ENCODE measurements at regions not wholly inside any gene's neighbourhood (a gene's known extent, or its start where the extent isn't known, plus 50 kb on each side); places are given as distances from the start of the nearest gene placed in this dataset.

DNA sequence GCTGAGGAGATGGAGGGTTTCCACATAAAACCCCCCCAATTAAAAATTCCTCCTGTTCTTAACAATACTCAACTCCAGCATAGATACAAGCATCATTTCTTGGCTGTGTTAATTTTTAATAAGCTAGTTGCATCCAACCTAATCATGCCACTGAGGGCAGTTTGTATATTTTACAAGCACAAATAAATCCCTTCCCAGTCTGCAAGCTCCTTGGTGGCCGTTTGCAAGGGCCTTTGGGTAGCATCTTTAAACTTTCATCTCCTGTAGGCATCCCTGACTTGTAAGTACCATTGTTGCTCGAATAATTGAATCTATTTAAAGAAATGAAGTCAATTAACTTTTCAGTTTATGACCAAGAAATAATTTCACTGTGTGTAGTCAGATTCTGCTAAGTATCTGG, 103.5 kb upstream of the AJAP1 start:
- Histone ChIP-seq H3K27ac (ENCODE audit: low read depth, low read length) (no peak overlapping the region), H3K36me3 (ENCODE audit: control insufficient read depth, low read length) (no peaks in the 10 kb centered on the region), H3K27me3 (ENCODE audit: control insufficient read depth, low read length) (no peaks in the 10 kb centered on the region), H4K20me1 (ENCODE audit: control insufficient read depth, insufficient read depth, low read depth, low read length) (no peaks in the 10 kb centered on the region), H3K79me2 (ENCODE audit: control insufficient read depth, low read length) (no peaks in the 10 kb centered on the region), H3K4me2 (ENCODE audit: low read length) (no peak overlapping the region), H3K9me3 (ENCODE audit: control insufficient read depth, insufficient read depth, low read length) (no peaks in the 10 kb centered on the region), H3F3A (ENCODE audit: control insufficient read depth, insufficient read depth) (no peaks in the 10 kb centered on the region), H3K9me2 (replicated peaks; ENCODE audit: control insufficient read depth, low read length) (no peaks in the 10 kb centered on the region), H3K4me3 (ENCODE audit: low read length) (no peak overlapping the region), H3K4me1 (ENCODE audit: control insufficient read depth, low read length) (no peaks in the 10 kb centered on the region)
- no peak for TF ChIP-seq EZH2phosphoT487 (IDR thresholded peaks at IDR 0.05; ENCODE audit: borderline replicate concordance, low read length)
- TF ChIP-seq, protein P1, sequence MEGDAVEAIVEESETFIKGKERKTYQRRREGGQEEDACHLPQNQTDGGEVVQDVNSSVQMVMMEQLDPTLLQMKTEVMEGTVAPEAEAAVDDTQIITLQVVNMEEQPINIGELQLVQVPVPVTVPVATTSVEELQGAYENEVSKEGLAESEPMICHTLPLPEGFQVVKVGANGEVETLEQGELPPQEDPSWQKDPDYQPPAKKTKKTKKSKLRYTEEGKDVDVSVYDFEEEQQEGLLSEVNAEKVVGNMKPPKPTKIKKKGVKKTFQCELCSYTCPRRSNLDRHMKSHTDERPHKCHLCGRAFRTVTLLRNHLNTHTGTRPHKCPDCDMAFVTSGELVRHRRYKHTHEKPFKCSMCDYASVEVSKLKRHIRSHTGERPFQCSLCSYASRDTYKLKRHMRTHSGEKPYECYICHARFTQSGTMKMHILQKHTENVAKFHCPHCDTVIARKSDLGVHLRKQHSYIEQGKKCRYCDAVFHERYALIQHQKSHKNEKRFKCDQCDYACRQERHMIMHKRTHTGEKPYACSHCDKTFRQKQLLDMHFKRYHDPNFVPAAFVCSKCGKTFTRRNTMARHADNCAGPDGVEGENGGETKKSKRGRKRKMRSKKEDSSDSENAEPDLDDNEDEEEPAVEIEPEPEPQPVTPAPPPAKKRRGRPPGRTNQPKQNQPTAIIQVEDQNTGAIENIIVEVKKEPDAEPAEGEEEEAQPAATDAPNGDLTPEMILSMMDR (IDR thresholded peaks at IDR 0.05; ENCODE audit: low read depth, low read length, poor library complexity, severe bottlenecking): no peak

- no peak overlapping the region for H3K27ac ChIP-seq (ENCODE audit: low read depth, low read length)
- no peak overlapping the region for H3K4me3 ChIP-seq (ENCODE audit: low read length)
- H4K20me1 ChIP-seq (ENCODE audit: control insufficient read depth, insufficient read depth, low read depth, low read length): no peaks in the 10 kb centered on the region
- no peaks in the 10 kb centered on the region for H3K27me3 ChIP-seq (ENCODE audit: control insufficient read depth, low read length)
- H3K4me1 ChIP-seq (ENCODE audit: control insufficient read depth, low read length): no peaks in the 10 kb centered on the region
- H3F3A ChIP-seq (ENCODE audit: control insufficient read depth, insufficient read depth): no peaks in the 10 kb centered on the region
- H3K79me2 ChIP-seq (ENCODE audit: control insufficient read depth, low read length): no peaks in the 10 kb centered on the region
- H3K36me3 ChIP-seq (ENCODE audit: control insufficient read depth, low read length): no peaks in the 10 kb centered on the region
- H3K9me3 ChIP-seq (ENCODE audit: control insufficient read depth, insufficient read depth, low read length): no peaks in the 10 kb centered on the region
- no peak overlapping the region for H3K4me2 ChIP-seq (ENCODE audit: low read length)
- TF ChIP-seq, protein P1 (IDR thresholded peaks at IDR 0.05; ENCODE audit: low read depth, low read length, poor library complexity, severe bottlenecking): no peak
- no peak for TF ChIP-seq EZH2phosphoT487 (IDR thresholded peaks at IDR 0.05; ENCODE audit: borderline replicate concordance, low read length)
- no peaks in the 10 kb centered on the region for H3K9me2 ChIP-seq (replicated peaks; ENCODE audit: control insufficient read depth, low read length)
Measured at GRCh38 chr1:4551706-4552105, 102.7 kb upstream of the AJAP1 start.

DNA sequence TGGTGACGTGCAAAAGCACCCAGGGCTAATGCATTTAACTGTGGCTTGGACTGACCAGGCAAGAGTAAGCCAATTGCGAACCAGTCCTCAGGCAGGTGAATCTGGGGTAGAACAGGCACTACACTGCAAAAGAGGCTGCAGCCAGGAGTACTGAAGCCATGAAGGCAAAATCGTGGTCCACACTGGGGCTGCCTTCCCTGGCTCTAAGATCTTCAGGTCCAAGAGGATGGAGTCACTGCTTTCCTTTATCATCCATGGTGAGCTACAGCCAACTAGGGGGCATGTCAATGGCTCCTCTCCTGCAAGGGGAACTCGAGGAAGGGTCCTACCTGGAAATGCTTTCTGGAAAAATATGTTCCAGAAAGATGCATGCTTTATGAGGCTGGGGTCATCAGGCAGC, 100.6 kb upstream of the AJAP1 start:
- H3K4me1 ChIP-seq (ENCODE audit: control insufficient read depth, low read length): no peaks in the 10 kb centered on the region
- H3K36me3 ChIP-seq (ENCODE audit: control insufficient read depth, low read length): no peaks in the 10 kb centered on the region
- H3K4me3 ChIP-seq (ENCODE audit: low read length): no peak overlapping the region
- no peaks in the 10 kb centered on the region for H3F3A ChIP-seq (ENCODE audit: control insufficient read depth, insufficient read depth)
- TF ChIP-seq EZH2phosphoT487 (IDR thresholded peaks at IDR 0.05; ENCODE audit: borderline replicate concordance, low read length): no peak
- TF ChIP-seq, protein P1 (IDR thresholded peaks at IDR 0.05; ENCODE audit: low read depth, low read length, poor library complexity, severe bottlenecking): no peak
- H3K79me2 ChIP-seq (ENCODE audit: control insufficient read depth, low read length): no peaks in the 10 kb centered on the region
- no peaks in the 10 kb centered on the region for H3K9me3 ChIP-seq (ENCODE audit: control insufficient read depth, insufficient read depth, low read length)
- H3K4me2 ChIP-seq (ENCODE audit: low read length): no peak overlapping the region
- no peaks in the 10 kb centered on the region for H3K9me2 ChIP-seq (replicated peaks; ENCODE audit: control insufficient read depth, low read length)
- H3K27ac ChIP-seq (ENCODE audit: low read depth, low read length): no peak overlapping the region
- no peaks in the 10 kb centered on the region for H3K27me3 ChIP-seq (ENCODE audit: control insufficient read depth, low read length)
- no peaks in the 10 kb centered on the region for H4K20me1 ChIP-seq (ENCODE audit: control insufficient read depth, insufficient read depth, low read depth, low read length)

Measured in DOHH2 (cell line).